Caki2 (cell line): ENCODE measurements at regions not wholly inside any gene's neighbourhood (a gene's known extent, or its start where the extent isn't known, plus 50 kb on each side); places are given as distances from the start of the nearest gene placed in this dataset.
A peak's percentile ranks its signal among the peaks of the same experiment; 100 is the strongest.

Source experiments
- DNase-seq: peaks from one replicate; pipeline ENCODE4 v3.0.0-alpha.2; 2015; ENCODE audit warnings: low read depth
- in situ Hi-C: cut with HindIII; loops from 2 replicates; pipeline ENCODE4 v1.10.0; 2016; ENCODE audit warnings: low sequenced_read_pairs, low pct_unique_long_range_greater_than_20kb, mixed read lengths

DNA sequence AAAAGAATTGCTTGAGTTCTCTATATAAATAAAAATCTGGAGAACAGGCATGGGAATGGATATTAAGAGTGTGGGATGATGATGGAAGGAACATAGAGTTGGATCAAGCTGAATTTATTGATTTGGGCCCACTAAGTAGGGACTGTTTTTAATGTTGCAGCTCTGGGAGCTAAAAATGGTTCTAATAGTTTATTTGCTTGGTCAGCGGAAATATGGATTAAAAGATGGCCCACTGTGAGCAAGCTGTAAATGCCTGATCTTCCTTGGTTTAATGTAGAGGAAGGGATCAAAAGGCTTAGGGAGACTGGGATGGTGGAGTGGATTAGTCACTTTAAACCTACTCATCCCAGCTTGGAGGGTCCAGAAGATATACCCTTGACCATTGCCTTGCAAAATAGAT is 429.4 kb upstream of the NXPH2 start:
- no peak for DNase-seq
- in situ Hi-C loops = no loop called here

DNA sequence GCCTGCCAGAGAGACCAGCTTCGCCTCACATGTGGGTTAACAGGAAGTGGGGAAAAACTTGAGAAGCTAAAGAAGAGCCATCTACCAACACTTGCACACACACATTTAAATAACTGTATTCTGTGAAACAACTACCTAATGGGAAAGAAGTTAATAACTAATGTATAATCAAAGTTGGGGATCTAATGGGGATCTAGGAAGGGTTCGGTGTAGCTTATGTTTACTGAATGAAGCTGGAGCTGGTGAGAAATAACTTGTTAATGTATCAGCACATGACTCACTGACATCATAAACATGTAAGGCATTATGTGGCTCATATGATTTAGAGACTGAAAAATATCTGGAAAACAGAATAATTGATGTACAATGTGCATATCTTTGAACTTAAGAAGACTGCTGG is 421.3 kb upstream of the NXPH2 start:
- in situ Hi-C loops = no loop called here
- DNase-seq = no peak

DNA sequence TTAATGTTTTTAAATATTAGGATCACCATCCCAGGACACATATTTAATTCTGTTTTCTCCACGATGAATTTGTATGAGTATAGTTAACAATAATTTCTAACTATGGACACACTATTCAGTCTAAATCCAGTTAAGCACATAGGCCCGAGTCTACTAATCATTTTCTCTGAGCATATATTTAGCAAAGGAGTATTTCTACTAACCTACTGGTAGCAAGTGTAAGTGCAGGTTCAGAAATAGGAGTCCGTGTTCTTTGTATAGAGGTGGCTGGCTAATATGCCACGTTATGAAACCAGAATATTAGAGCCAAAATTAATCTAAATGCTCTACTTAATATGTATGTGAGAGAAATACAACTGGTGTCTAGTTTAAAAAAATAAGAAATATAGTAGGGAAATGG is 416.6 kb upstream of the NXPH2 start:
- no peak for DNase-seq
- in situ Hi-C loops = no loop called here

DNA sequence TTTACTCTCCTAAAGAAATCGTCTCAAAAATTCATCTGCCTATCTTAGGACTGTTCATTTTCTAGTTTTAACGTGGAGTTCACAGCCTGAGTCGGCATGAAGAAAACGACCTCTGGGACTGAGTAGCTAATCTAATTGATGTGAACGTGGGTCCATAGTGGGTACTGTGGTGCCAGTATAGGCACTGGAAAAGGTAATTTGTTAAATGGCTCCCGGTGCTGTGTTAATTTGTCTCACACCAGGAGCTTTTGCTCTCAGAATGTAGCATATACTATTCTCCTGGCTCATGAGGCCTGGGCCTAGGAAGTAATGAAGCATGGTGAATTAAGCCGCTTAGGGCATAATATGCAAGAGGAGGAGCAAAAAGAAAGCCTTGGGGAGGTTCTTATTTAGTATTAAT is 414.4 kb upstream of the NXPH2 start:
- in situ Hi-C loops = no loop called here
- DNase-seq = no peak

- DNase-seq = no peak
- in situ Hi-C loops = no loop called here
These were observed 396.9 kb upstream of the NXPH2 start for GRCh38 chr2:139177041-139177440.

DNA sequence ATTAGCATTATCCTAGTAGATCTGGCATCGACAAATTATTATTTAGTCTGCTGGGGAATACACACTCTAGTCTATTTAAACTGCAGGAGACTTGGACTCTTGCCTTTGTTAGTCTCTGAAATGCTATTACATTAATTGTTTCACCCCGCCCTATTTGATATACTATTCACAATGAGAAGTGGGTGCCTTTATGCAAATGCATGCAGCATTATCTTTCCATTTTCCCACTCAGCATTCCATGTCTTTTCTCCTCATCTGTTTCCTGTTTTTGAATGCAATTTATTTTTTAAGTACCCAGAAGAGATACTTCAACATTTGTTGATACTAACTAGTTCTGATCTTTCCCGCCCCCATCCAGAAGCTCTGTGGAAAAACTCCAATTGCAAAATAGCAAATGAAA is 395.3 kb upstream of the NXPH2 start:
- DNase-seq = no peak

DNA sequence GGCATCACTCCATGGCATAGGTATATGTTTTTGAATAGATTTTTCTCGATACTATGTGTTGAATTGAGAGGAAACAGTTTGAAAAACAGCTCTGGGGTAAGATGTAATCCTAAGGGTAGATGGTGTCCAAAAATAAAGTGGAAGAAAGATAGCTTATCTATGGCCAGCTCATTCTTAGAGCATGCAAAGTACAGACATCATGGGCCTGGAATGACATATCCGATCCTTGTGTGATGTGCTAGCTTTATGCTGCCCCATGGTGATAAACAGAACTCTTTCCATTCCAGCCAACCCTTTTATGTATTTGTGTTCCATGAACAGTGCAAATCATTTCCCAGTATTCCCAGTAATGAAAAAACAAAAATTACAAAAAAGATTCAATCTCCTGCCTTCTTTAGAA is 390.2 kb upstream of the NXPH2 start:
- DNase-seq = no peak
- in situ Hi-C loops = no loop called here

More for the DNA sequence above, 395.3 kb upstream of the NXPH2 start:
- in situ Hi-C loops = no loop called here

DNA sequence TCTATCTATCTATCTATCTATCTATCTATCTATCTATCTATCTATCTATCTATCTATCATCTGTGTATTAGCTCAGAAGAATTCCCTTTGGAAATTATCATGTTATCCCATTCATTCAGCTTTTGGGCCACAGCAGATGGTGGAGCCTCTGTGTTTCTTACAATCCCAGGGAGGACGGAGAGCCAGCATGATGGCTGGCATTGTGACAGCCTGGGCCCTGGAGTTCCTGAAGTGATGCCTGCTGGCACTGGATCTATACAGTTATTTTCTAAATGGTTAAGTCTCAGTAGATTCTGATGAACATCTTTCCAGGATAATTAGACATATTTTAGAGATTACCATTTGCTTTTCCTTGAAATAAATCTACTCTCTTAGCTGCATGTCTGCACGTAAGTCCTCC is 385.4 kb upstream of the NXPH2 start:
- in situ Hi-C loops = no loop called here
- no peak for DNase-seq

- in situ Hi-C loops = no loop called here
- DNase-seq = no peak
These were observed 384.9 kb upstream of the NXPH2 start for GRCh38 chr2:139165041-139165440.

DNA sequence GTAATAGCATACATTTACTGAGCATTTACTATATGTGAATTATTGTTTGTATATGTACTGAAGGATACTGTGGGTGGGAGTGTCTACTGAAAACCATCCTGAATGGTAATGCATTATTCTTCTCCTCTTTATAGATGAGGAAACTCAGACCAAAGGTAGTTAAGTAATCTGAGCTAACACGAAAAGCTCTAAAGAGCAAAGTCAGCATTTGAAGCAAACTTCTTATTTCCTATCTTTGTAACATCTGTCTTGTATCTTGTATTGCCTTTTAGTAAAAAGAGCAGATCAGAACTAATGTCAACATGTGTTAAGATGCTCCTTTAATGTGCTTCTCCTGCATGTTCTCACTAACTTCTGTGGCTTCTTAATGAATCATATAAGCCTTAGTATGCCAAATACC is 382.8 kb upstream of the NXPH2 start:
- DNase-seq = no peak
- in situ Hi-C loops = no loop called here

GRCh38 chr2:139162456-139162855 is 382.3 kb upstream of the NXPH2 start:
- in situ Hi-C loops = no loop called here
- DNase-seq = no peak

- in situ Hi-C loops = no loop called here
- DNase-seq = no peak
These were observed 380.6 kb upstream of the NXPH2 start for GRCh38 chr2:139160836-139161235.

- no peak for DNase-seq
- in situ Hi-C loops = no loop called here
These were observed 379.0 kb upstream of the NXPH2 start for GRCh38 chr2:139159177-139159576.

DNA sequence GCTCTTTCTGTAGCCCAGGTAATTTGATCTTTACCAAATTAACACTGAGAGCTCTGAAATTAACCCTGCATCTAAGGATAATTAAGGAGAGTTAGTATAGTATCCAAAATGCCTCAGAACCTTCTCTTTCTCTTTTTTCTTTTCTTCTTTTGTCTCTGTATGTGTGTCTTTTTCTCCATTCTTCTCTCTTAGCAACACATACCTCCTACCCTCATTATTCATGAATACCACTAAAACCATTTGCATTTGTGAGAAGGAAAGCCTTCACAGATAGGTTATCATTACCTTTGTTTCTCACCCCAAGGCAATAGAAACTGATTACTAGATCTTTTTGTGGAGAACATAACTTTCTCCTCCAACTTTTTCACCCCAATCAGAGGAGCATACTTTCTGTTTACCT is 376.5 kb upstream of the NXPH2 start:
- in situ Hi-C loops = no loop called here
- DNase-seq = no peak

GRCh38 chr2:139155991-139156390 is 375.8 kb upstream of the NXPH2 start:
- no peak for DNase-seq
- in situ Hi-C loops = no loop called here

- in situ Hi-C loops = no loop called here
- no peak for DNase-seq
These were observed 362.2 kb upstream of the NXPH2 start for GRCh38 chr2:139142252-139142880.

DNA sequence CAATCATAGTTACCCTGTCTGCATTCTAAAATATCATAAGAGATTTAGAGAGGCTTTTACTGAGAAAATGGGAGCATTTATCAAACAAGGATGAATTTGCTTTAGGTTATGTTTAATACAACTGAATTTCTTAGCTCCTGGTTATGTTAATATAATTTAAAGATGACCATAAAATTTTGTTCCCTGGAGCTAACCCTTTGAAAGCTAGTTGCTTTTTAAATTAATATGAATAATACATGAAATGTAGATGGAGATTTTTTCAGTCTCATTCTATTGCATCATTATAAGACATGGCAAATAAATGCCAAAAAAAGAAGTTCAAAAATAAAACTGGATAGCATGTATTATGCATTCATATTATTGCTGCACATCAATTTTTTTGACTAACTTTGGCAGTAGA is 344.1 kb upstream of the NXPH2 start:
- no peak for DNase-seq
- in situ Hi-C loops = no loop called here

GRCh38 chr2:139123795-139124194 is 343.6 kb upstream of the NXPH2 start:
- DNase-seq = no peak
- in situ Hi-C loops = no loop called here

- DNase-seq = peak; percentile 59
- in situ Hi-C loops = no loop called here
These were observed 342.5 kb upstream of the NXPH2 start for GRCh38 chr2:139122711-139123158.

- DNase-seq = no peak
- in situ Hi-C loops = no loop called here
These were observed 319.5 kb upstream of the NXPH2 start for GRCh38 chr2:139099721-139100120.

GRCh38 chr2:139098961-139099360 is 318.8 kb upstream of the NXPH2 start:
- in situ Hi-C loops = no loop called here
- DNase-seq = no peak
